ENCODE measurements at regions not wholly inside any gene's neighbourhood (a gene's known extent, or its start where the extent isn't known, plus 50 kb on each side); places are given as distances from the start of the nearest gene placed in this dataset.
"Not testable (repeated sequence)": the region's sequence is repeated elsewhere in the genome, so short reads cannot be mapped to it uniquely, and the experiment has no call there.

GRCh38 chr10:7040681-7041080 lies 370.2 kb downstream of the SFMBT2 start:
- no peak overlapping the region for H3K4me3 ChIP-seq (replicated peaks in 1 of 2; ENCODE audit: low read depth in 2 of 2, low read length in 2 of 2)
- no peak for TF ChIP-seq CTCF (IDR thresholded peaks at IDR 0.05; ENCODE audit: low read depth, low read length)
- no peak for DNase-seq (ENCODE audit: low read depth in 2 of 2)

GRCh38 chr10:7039859-7040258 lies 371.0 kb downstream of the SFMBT2 start:
- no peak for TF ChIP-seq CTCF (IDR thresholded peaks at IDR 0.05; ENCODE audit: low read depth, low read length)
- H3K4me3 ChIP-seq (replicated peaks in 1 of 2; ENCODE audit: low read depth in 2 of 2, low read length in 2 of 2): no peak overlapping the region
- no peak for DNase-seq (ENCODE audit: low read depth in 2 of 2)

- no peak for DNase-seq (ENCODE audit: low read depth in 2 of 2)
- no peak for TF ChIP-seq CTCF (IDR thresholded peaks at IDR 0.05; ENCODE audit: low read depth, low read length)
- no peak overlapping the region for H3K4me3 ChIP-seq (replicated peaks in 1 of 2; ENCODE audit: low read depth in 2 of 2, low read length in 2 of 2)
Measured at GRCh38 chr10:7038416-7038815, 372.4 kb downstream of the SFMBT2 start.

DNA sequence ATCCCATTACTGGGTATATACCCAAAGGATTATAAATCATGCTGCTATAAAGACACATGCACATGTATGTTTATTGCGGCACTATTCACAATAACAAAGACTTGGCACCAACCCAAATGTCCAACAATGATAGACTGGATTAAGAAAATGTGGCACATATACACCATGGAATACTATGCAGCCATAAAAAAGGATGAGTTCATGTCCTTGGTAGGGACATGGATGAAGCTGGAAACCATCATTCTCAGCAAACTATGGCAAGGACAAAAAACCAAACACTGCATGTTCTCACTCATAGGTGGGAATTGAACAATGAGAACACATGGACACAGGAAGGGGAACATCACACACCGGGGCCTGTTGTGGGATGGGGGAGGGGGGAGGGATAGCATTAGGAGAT lies 373.4 kb downstream of the SFMBT2 start:
- not testable (repeated sequence) for H3K4me3 ChIP-seq (replicated peaks in 1 of 2; ENCODE audit: low read depth in 2 of 2, low read length in 2 of 2); DNase-seq (ENCODE audit: low read depth in 2 of 2)

GRCh38 chr10:7036951-7037350 lies 373.9 kb downstream of the SFMBT2 start:
- DNase-seq (ENCODE audit: low read depth in 2 of 2): no peak
- no peak overlapping the region for H3K4me3 ChIP-seq (replicated peaks in 1 of 2; ENCODE audit: low read depth in 2 of 2, low read length in 2 of 2)
- no peak for TF ChIP-seq CTCF (IDR thresholded peaks at IDR 0.05; ENCODE audit: low read depth, low read length)

GRCh38 chr10:7035126-7035761 lies 375.6 kb downstream of the SFMBT2 start:
- DNase-seq (ENCODE audit: low read depth in 2 of 2): no peak
- no peak overlapping the region for H3K4me3 ChIP-seq (replicated peaks in 1 of 2; ENCODE audit: low read depth in 2 of 2, low read length in 2 of 2)

DNA sequence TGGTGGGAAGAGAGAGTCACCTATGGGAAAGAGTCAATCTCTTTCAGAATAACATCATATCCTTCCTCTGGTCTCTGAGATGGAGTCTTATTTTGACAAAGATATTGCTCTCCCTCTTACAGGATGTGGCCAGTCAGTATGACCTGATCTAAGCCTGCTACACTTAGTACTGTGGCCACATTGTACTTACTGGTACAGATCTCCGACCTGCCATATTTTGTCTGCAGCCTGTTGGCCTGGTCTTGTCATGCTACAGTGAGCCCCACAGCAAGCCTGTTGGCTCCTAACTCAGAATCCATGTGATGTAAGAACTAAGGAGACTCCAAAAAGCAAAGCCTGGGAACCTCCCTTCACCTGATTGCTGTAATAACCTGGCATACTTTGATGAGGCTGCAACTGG lies 377.8 kb downstream of the SFMBT2 start:
- no peak for DNase-seq (ENCODE audit: low read depth in 2 of 2)
- no peak overlapping the region for H3K4me3 ChIP-seq (replicated peaks in 1 of 2; ENCODE audit: low read depth in 2 of 2, low read length in 2 of 2)
- no peak for TF ChIP-seq CTCF (IDR thresholded peaks at IDR 0.05; ENCODE audit: low read depth, low read length)

More at GRCh38 chr10:7035126-7035761, 375.6 kb downstream of the SFMBT2 start:
- no peak for TF ChIP-seq CTCF (IDR thresholded peaks at IDR 0.05; ENCODE audit: low read depth, low read length)

Data from cardiac fibroblast (primary cell).